ENCODE measurements at regions not wholly inside any gene's neighbourhood (a gene's known extent, or its start where the extent isn't known, plus 50 kb on each side); places are given as distances from the start of the nearest gene placed in this dataset.

DNA sequence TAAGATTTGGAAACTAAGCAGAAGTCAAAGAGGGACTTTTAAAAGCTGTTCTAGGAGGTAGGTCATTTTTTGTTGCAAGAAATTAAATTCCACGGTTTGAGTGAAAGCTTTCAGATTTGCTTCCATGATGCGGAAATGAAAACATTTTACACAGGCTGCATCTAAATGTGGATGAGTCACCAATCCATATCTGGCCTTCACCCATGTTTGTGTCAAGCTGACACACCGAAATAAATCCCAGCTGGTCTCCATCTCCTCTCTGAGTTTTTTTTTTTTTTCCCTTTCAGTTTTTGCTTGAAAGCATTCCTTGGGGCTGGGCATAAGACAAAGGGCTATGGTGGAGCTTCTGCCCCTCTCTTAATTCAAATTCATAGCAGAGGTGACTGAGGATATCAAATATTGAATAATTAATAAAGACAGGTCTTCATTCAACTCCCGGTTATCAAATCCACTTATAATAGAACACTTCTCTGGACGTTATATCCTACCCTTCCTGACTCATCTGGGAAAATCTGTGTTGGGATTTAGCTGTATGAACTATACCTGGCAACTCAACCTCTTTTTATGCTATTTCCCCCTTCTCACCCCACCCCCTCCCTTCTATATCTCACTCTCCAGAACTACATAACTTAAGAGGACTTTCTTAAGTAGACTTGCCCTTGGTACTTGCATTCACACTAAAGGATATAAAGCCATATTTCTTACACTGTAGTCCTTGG, 558.3 kb upstream of the GCFC2 start:
- Mint-ChIP-seq H3K4me1 (ENCODE audit: low read depth) (no peaks in the 10 kb centered on the region), H3K4me3 (no peak overlapping the region), H3K36me3 (ENCODE audit: low read depth) (no peaks in the 10 kb centered on the region), H3K27ac (no peak overlapping the region), H3K9me3 (peaks cover 4% of the 10 kb centered on the region), H3K27me3 (no peaks in the 10 kb centered on the region)
- Histone ChIP-seq H3K36me3 (ENCODE audit: insufficient read depth, low read length) (no peaks in the 10 kb centered on the region), H3K4me1 (ENCODE audit: insufficient read depth, low read length) (no peaks in the 10 kb centered on the region), H3K27me3 (ENCODE audit: control insufficient read depth in 1 of 2, insufficient read depth in 2 of 2, low read length in 2 of 2) (no peaks in the 10 kb centered on the region), H3K4me3 (ENCODE audit: low read length) (no peak overlapping the region), H3K27ac (ENCODE audit: low read depth in 1 of 2, low read length in 2 of 2) (no peak overlapping the region), H3K9me3 (ENCODE audit: control insufficient read depth in 1 of 2, insufficient read depth in 1 of 2, low read length in 2 of 2) (peaks cover 3 to 5% of the 10 kb centered on the region in 2 experiments)
- DNase-seq: no peak
- ChIA-PET POLR2A (no interaction called here), CTCF (no interaction called here)
- intact Hi-C loops (cut with DNase I, micrococcal nuclease): no loop called here
- ATAC-seq (ENCODE audit: poor library complexity): no peak
- TF ChIP-seq, protein P1, sequence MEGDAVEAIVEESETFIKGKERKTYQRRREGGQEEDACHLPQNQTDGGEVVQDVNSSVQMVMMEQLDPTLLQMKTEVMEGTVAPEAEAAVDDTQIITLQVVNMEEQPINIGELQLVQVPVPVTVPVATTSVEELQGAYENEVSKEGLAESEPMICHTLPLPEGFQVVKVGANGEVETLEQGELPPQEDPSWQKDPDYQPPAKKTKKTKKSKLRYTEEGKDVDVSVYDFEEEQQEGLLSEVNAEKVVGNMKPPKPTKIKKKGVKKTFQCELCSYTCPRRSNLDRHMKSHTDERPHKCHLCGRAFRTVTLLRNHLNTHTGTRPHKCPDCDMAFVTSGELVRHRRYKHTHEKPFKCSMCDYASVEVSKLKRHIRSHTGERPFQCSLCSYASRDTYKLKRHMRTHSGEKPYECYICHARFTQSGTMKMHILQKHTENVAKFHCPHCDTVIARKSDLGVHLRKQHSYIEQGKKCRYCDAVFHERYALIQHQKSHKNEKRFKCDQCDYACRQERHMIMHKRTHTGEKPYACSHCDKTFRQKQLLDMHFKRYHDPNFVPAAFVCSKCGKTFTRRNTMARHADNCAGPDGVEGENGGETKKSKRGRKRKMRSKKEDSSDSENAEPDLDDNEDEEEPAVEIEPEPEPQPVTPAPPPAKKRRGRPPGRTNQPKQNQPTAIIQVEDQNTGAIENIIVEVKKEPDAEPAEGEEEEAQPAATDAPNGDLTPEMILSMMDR (IDR thresholded peaks at IDR 0.05): no peak

- Histone ChIP-seq H3K27ac (ENCODE audit: low read depth in 1 of 2, low read length in 2 of 2) (no peak overlapping the region), H3K27me3 (ENCODE audit: control insufficient read depth in 1 of 2, insufficient read depth in 2 of 2, low read length in 2 of 2) (no peaks in the 10 kb centered on the region), H3K36me3 (ENCODE audit: insufficient read depth, low read length) (no peaks in the 10 kb centered on the region), H3K4me1 (ENCODE audit: insufficient read depth, low read length) (no peaks in the 10 kb centered on the region), H3K4me3 (ENCODE audit: low read length) (no peak overlapping the region), H3K9me3 (ENCODE audit: control insufficient read depth in 1 of 2, insufficient read depth in 1 of 2, low read length in 2 of 2) (peaks cover 0 to 3% of the 10 kb centered on the region in 2 experiments)
- no peak overlapping the region for H3K27ac Mint-ChIP-seq
- ChIA-PET POLR2A (no interaction called here), CTCF (no interaction called here)
- TF ChIP-seq, protein P1 (IDR thresholded peaks at IDR 0.05): no peak
- H3K4me3 Mint-ChIP-seq: no peak overlapping the region
- ATAC-seq (ENCODE audit: poor library complexity) (no peak), DNase-seq (no peak)
- H3K36me3 Mint-ChIP-seq (ENCODE audit: low read depth): no peaks in the 10 kb centered on the region
- no peaks in the 10 kb centered on the region for H3K4me1 Mint-ChIP-seq (ENCODE audit: low read depth)
- no peaks in the 10 kb centered on the region for H3K27me3 Mint-ChIP-seq
- intact Hi-C loops (cut with DNase I, micrococcal nuclease): no loop called here
- H3K9me3 Mint-ChIP-seq: peaks cover 4% of the 10 kb centered on the region
Observed at GRCh38 chr2:76268484-76268883, 557.8 kb upstream of the GCFC2 start.

GRCh38 chr2:76257802-76258201, 547.1 kb upstream of the GCFC2 start:
- H3K27me3 Mint-ChIP-seq: no peaks in the 10 kb centered on the region

More at GRCh38 chr2:76257802-76258201, 547.1 kb upstream of the GCFC2 start:
- Mint-ChIP-seq H3K36me3 (ENCODE audit: low read depth) (no peaks in the 10 kb centered on the region), H3K4me3 (no peak overlapping the region), H3K9me3 (peaks cover 2% of the 10 kb centered on the region), H3K4me1 (ENCODE audit: low read depth) (no peaks in the 10 kb centered on the region), H3K27ac (no peak overlapping the region)
- Histone ChIP-seq H3K36me3 (ENCODE audit: insufficient read depth, low read length) (no peaks in the 10 kb centered on the region), H3K4me1 (ENCODE audit: insufficient read depth, low read length) (no peaks in the 10 kb centered on the region), H3K9me3 (ENCODE audit: control insufficient read depth in 1 of 2, insufficient read depth in 1 of 2, low read length in 2 of 2) (peaks cover 0 to 6% of the 10 kb centered on the region in 2 experiments), H3K27me3 (ENCODE audit: control insufficient read depth in 1 of 2, insufficient read depth in 2 of 2, low read length in 2 of 2) (no peaks in the 10 kb centered on the region), H3K4me3 (ENCODE audit: low read length) (no peak overlapping the region), H3K27ac (ENCODE audit: low read depth in 1 of 2, low read length in 2 of 2) (no peak overlapping the region)
- intact Hi-C loops (cut with DNase I, micrococcal nuclease): no loop called here
- TF ChIP-seq, protein P1 (IDR thresholded peaks at IDR 0.05): no peak
- CTCF ChIA-PET: no interaction called here
- ATAC-seq (ENCODE audit: poor library complexity): no peak
- POLR2A ChIA-PET: no interaction called here
- no peak for DNase-seq
